Pancreas (tissue), 10 donors: ENCODE measurements at regions not wholly inside any gene's neighbourhood (a gene's known extent, or its start where the extent isn't known, plus 50 kb on each side); places are given as distances from the start of the nearest gene placed in this dataset.

ENCODE experiments used
- ATAC-seq, 4 donors: fragments of 200-7000 bp; cut with Tn5 transposase; one replicate each; pipeline versions ENCODE4 v1.8.0 to v1.9.1; 2020; ENCODE audit warnings: mild to moderate bottlenecking in 4 of 4, moderate library complexity in 4 of 4
- DNase-seq, 6 donors: peaks; one replicate each; pipeline ENCODE4 v3.0.0-alpha.2; 2020
- FAIRE-seq: peaks from 2 replicates; lab custom pipeline; 2012; peaks lifted over from hg19 to GRCh38; lab: Jason Lieb, UNC
- H3K27ac ChIP-seq, 4 donors: fragments of 200-600 bp; sonication (generic); 1 replicate in 3 of 4; 2 replicates in 1 of 4; pipeline versions ENCODE4 v1.5.0 to v1.8.0; 2020
- H3K27me3 ChIP-seq, 4 donors: fragments of 200-600 bp; one replicate each; pipeline ENCODE4 v1.8.0; 2021
- H3K36me3 ChIP-seq, 3 donors: fragments of 200-600 bp; sonication (generic) in 1 of 3; one replicate each; pipeline versions ENCODE4 v1.5.0 to v1.8.0; 2020 to 2021
- H3K4me1 ChIP-seq, 3 donors: fragments of 200-600 bp; one replicate each; pipeline ENCODE4 v1.8.0; 2021
- H3K4me3 ChIP-seq, 4 donors: fragments of 200-600 bp; sonication (generic) in 2 of 4; one replicate each; pipeline versions ENCODE4 v1.5.0 to v1.8.0; 2020 to 2021
- H3K9me3 ChIP-seq, 4 donors: fragments of 200-600 bp; one replicate each; pipeline ENCODE4 v1.8.0; 2021
- CTCF ChIP-seq, 4 donors: fragments of 200-600 bp; sonication (generic) in 3 of 4; IDR thresholded peaks; one replicate each; pipeline versions ENCODE4 v1.5.0 to v1.8.0; 2021; ENCODE audit warnings: antibody characterized with exemption in 4 of 4
- WGBS, 2 donors: extraction: QIAGEN DNeasy Blood & Tissue Kit; methylation state at CpG; one replicate each; pipeline ENCODE4 v1.1.7; 2013; 5-methylcytosine and 5-hydroxymethylcytosine counted together
- intact Hi-C, 3 donors: fragments of 100-400 bp; cut with DNase I; formaldehyde crosslinking; loops; one replicate each; pipeline versions ENCODE4 v1.11.1 to v1.14.2; 2022
- donor health status: healthy with polysubstance abuse.
- donor health status: DM: no; HTN: no; CAD: no; lungs with moderate emphysema.
- donor health status: DM: no; HTN: no; CAD: no.
- donor health status: control.
- donor health status: control.
- donor health status: Bipolar disorder and iron deficiency.
- donor health status: DM: yes; HTN: yes; CAD: no.
- donor health status: DM: no; HTN: no; CAD: no.
- donor health status: DM: no; HTN: no; CAD: no.
- donor health status: DM: yes; HTN: yes; CAD: no.

GRCh38 chr13:73929287-73929932, 204.8 kb downstream of the KLF12 start:
- Histone ChIP-seq H3K36me3 (no peaks in the 10 kb centered on the region), H3K27me3 (no peaks in the 10 kb centered on the region), H3K9me3 (no peaks in the 10 kb centered on the region), H3K4me3 (no peak overlapping the region), H3K4me1 (no peaks in the 10 kb centered on the region), H3K27ac (no peak overlapping the region)
- ATAC-seq, result no peak
- no peak for FAIRE-seq
- DNase-seq, result no peak
- 88 to 89% methylated on average over 6 of the region's 6 CpGs for WGBS, 2 donors
- TF ChIP-seq CTCF (IDR thresholded peaks at IDR 0.05), result no peak
- intact Hi-C loops, result no loop called here

- no peaks in the 10 kb centered on the region for H3K9me3 ChIP-seq
- H3K4me1 ChIP-seq, result no peaks in the 10 kb centered on the region
- no peak for FAIRE-seq
- 77 to 89% methylated on average over 1 of the region's 1 CpG for WGBS, 2 donors
- no peak for TF ChIP-seq CTCF (IDR thresholded peaks at IDR 0.05)
- no peak for ATAC-seq
- intact Hi-C loops, result no loop called here
- no peak overlapping the region for H3K4me3 ChIP-seq
- no peaks in the 10 kb centered on the region for H3K27me3 ChIP-seq
- DNase-seq, result no peak
- H3K36me3 ChIP-seq, result no peaks in the 10 kb centered on the region
- H3K27ac ChIP-seq, result no peak overlapping the region
Measured at GRCh38 chr13:73924607-73925006, 209.6 kb downstream of the KLF12 start.

GRCh38 chr13:73922493-73923393, 211.5 kb downstream of the KLF12 start:
- H3K36me3 ChIP-seq, result no peaks in the 10 kb centered on the region
- H3K4me3 ChIP-seq, result no peak overlapping the region
- no peaks in the 10 kb centered on the region for H3K4me1 ChIP-seq
- H3K27me3 ChIP-seq, result no peaks in the 10 kb centered on the region
- intact Hi-C loops, result no loop called here
- ATAC-seq (no peak), FAIRE-seq (no peak), DNase-seq (no peak)
- H3K27ac ChIP-seq, result no peak overlapping the region
- no peak for TF ChIP-seq CTCF (IDR thresholded peaks at IDR 0.05)
- WGBS, 2 donors, result 68 to 85% methylated on average over 2 of the region's 2 CpGs
- no peaks in the 10 kb centered on the region for H3K9me3 ChIP-seq

- 57 to 79% methylated on average over 3 of the region's 3 CpGs for WGBS, 2 donors
- no peaks in the 10 kb centered on the region for H3K4me1 ChIP-seq
- no peaks in the 10 kb centered on the region for H3K27me3 ChIP-seq
- no peak for TF ChIP-seq CTCF (IDR thresholded peaks at IDR 0.05)
- FAIRE-seq (no peak), DNase-seq (no peak), ATAC-seq (no peak)
- H3K9me3 ChIP-seq, result no peaks in the 10 kb centered on the region
- H3K36me3 ChIP-seq, result no peaks in the 10 kb centered on the region
- no peak overlapping the region for H3K4me3 ChIP-seq
- intact Hi-C loops, result no loop called here
- H3K27ac ChIP-seq, result no peak overlapping the region
Measured at GRCh38 chr13:73918691-73919090, 215.5 kb downstream of the KLF12 start.
